Spleen (tissue), 7 donors: ENCODE measurements at regions not wholly inside any gene's neighbourhood (a gene's known extent, or its start where the extent isn't known, plus 50 kb on each side); places are given as distances from the start of the nearest gene placed in this dataset.

ENCODE experiments used
- CTCF ChIP-seq, 11 experiments: fragments of 200-600 bp in 7 of 11; fragments of 450-650 bp in 4 of 11; sonication (generic) in 4 of 11; IDR thresholded peaks in 8 of 11; conservative IDR thresholded peaks in 3 of 11; 1 replicate in 7 of 11; 2 replicates in 4 of 11; pipeline versions ENCODE4 v1.4.0 to v1.8.0; 2016 to 2021; ENCODE audit warnings: antibody characterized with exemption in 11 of 11, inconsistent platforms in 4 of 11, mild to moderate bottlenecking in 1 of 11
- POLR2AphosphoS5 ChIP-seq, 3 donors: sonication (generic); formaldehyde crosslinking; IDR thresholded peaks; one replicate each; pipeline ENCODE4 v1.5.1; 2017; ENCODE audit warnings: antibody characterized with exemption in 3 of 3
- donor health status: DM: no; HTN: no; CAD: no; lungs with moderate emphysema.
- donor health status: DM: no; HTN: no; CAD: no.
- donor health status: DM: no; HTN: no; CAD: no.

- no peak for TF ChIP-seq CTCF (IDR thresholded peaks at IDR 0.05 in 8 of 11, conservative IDR thresholded peaks at IDR 0.05 in 3 of 11)
- no peak for TF ChIP-seq POLR2AphosphoS5 (IDR thresholded peaks at IDR 0.05)
Observed at GRCh38 chr5:107127878-107128277, 542.9 kb downstream of the EFNA5 start.
